Mucosa of descending colon (tissue), 3 donors: ENCODE measurements at regions not wholly inside any gene's neighbourhood (a gene's known extent, or its start where the extent isn't known, plus 50 kb on each side); places are given as distances from the start of the nearest gene placed in this dataset.

Source experiments
- ATAC-seq: fragments of 200-7000 bp; cut with Tn5 transposase; one replicate; pipeline ENCODE4 v1.9.1; 2020; ENCODE audit warnings: mild to moderate bottlenecking, moderate library complexity
- DNase-seq, 3 donors: peaks; one replicate each; pipeline ENCODE4 v3.0.0-alpha.2; 2020
- H3K36me3 ChIP-seq: fragments of 200-600 bp; one replicate; pipeline ENCODE4 v1.8.0; 2021; ENCODE audit warnings: low read depth, mild to moderate bottlenecking
- H3K4me1 ChIP-seq: fragments of 200-600 bp; one replicate; pipeline ENCODE4 v1.8.0; 2021; ENCODE audit warnings: low read depth, mild to moderate bottlenecking
- H3K4me3 ChIP-seq: fragments of 200-600 bp; one replicate; pipeline ENCODE4 v1.8.0; 2021; ENCODE audit warnings: mild to moderate bottlenecking
- H3K9me3 ChIP-seq: fragments of 200-600 bp; one replicate; pipeline ENCODE4 v1.8.0; 2021; ENCODE audit warnings: mild to moderate bottlenecking
- intact Hi-C, 2 donors: fragments of 100-400 bp; cut with DNase I in 1 of 2; cut with micrococcal nuclease in 1 of 2; formaldehyde crosslinking; loops; one replicate each; pipeline versions ENCODE4 v1.11.0 to v1.11.1; 2022; cut with DNase I, micrococcal nuclease
- TF ChIP-seq, protein P1 (sequence below): fragments of 200-600 bp; IDR thresholded peaks from one replicate; pipeline ENCODE4 v1.8.0; 2022; ENCODE audit warnings: antibody characterized with exemption, mild to moderate bottlenecking
- donor health status: DM: no; HTN: no; CAD: no; lungs with moderate emphysema.
- donor health status: DM: no; HTN: no; CAD: no.
- donor health status: DM: no; HTN: yes; CAD: no.

GRCh38 chr2:129719335-129719734 is 260.1 kb upstream of the RAB6C start:
- Histone ChIP-seq H3K9me3 (no peaks in the 10 kb centered on the region), H3K36me3 (no peaks in the 10 kb centered on the region), H3K4me3 (no peak overlapping the region), H3K4me1 (no peaks in the 10 kb centered on the region)
- TF ChIP-seq, protein P1, sequence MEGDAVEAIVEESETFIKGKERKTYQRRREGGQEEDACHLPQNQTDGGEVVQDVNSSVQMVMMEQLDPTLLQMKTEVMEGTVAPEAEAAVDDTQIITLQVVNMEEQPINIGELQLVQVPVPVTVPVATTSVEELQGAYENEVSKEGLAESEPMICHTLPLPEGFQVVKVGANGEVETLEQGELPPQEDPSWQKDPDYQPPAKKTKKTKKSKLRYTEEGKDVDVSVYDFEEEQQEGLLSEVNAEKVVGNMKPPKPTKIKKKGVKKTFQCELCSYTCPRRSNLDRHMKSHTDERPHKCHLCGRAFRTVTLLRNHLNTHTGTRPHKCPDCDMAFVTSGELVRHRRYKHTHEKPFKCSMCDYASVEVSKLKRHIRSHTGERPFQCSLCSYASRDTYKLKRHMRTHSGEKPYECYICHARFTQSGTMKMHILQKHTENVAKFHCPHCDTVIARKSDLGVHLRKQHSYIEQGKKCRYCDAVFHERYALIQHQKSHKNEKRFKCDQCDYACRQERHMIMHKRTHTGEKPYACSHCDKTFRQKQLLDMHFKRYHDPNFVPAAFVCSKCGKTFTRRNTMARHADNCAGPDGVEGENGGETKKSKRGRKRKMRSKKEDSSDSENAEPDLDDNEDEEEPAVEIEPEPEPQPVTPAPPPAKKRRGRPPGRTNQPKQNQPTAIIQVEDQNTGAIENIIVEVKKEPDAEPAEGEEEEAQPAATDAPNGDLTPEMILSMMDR, result no peak
- ATAC-seq (no peak), DNase-seq (no peak)
- intact Hi-C loops, result no loop called here

- intact Hi-C loops, result no loop called here
- ATAC-seq, result no peak
Observed at GRCh38 chr2:129720360-129720759, 259.1 kb upstream of the RAB6C start.

GRCh38 chr2:129720761-129721160 is 258.7 kb upstream of the RAB6C start:
- Histone ChIP-seq H3K36me3 (no peaks in the 10 kb centered on the region), H3K9me3 (no peaks in the 10 kb centered on the region), H3K4me3 (no peak overlapping the region), H3K4me1 (no peaks in the 10 kb centered on the region)
- ATAC-seq (no peak), DNase-seq (no peak)
- TF ChIP-seq, protein P1, result no peak
- intact Hi-C loops, result no loop called here

More at GRCh38 chr2:129720360-129720759, 259.1 kb upstream of the RAB6C start:
- no peak for DNase-seq
- Histone ChIP-seq H3K4me3 (no peak overlapping the region), H3K4me1 (no peaks in the 10 kb centered on the region), H3K36me3 (no peaks in the 10 kb centered on the region), H3K9me3 (no peaks in the 10 kb centered on the region)
- TF ChIP-seq, protein P1, result no peak

GRCh38 chr2:129721236-129721635 is 258.2 kb upstream of the RAB6C start:
- intact Hi-C loops, result no loop called here
- TF ChIP-seq, protein P1, result no peak

DNA sequence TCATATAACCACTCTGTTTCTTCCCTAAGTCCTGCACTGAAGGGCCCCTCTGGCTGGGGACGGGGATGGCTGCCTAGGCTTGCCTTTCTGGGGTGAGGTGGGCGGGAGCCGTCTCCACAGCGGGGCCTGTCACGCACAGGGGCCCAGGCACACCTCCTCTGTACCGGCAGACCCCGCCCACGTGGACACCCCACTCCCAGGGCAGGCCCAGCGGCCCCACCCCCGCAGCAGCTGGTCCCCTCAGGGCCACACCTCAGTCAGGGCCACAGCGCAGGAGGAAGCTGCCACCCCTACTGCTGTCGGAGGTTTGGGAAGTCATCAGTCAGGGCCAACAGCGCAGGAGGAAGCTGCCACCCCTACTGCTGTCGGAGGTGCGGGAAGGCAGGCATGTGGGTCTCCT is 257.6 kb upstream of the RAB6C start:
- ATAC-seq (no peak), DNase-seq (no peak)
- no peaks in the 10 kb centered on the region for H3K9me3 ChIP-seq
- H3K36me3 ChIP-seq, result no peaks in the 10 kb centered on the region
- H3K4me1 ChIP-seq, result no peaks in the 10 kb centered on the region
- no peak overlapping the region for H3K4me3 ChIP-seq
- TF ChIP-seq, protein P1, result no peak
- intact Hi-C loops, result no loop called here

More at GRCh38 chr2:129721236-129721635, 258.2 kb upstream of the RAB6C start:
- no peaks in the 10 kb centered on the region for H3K9me3 ChIP-seq
- no peak for ATAC-seq
- H3K36me3 ChIP-seq, result no peaks in the 10 kb centered on the region
- no peaks in the 10 kb centered on the region for H3K4me1 ChIP-seq
- no peak for DNase-seq
- no peak overlapping the region for H3K4me3 ChIP-seq

DNA sequence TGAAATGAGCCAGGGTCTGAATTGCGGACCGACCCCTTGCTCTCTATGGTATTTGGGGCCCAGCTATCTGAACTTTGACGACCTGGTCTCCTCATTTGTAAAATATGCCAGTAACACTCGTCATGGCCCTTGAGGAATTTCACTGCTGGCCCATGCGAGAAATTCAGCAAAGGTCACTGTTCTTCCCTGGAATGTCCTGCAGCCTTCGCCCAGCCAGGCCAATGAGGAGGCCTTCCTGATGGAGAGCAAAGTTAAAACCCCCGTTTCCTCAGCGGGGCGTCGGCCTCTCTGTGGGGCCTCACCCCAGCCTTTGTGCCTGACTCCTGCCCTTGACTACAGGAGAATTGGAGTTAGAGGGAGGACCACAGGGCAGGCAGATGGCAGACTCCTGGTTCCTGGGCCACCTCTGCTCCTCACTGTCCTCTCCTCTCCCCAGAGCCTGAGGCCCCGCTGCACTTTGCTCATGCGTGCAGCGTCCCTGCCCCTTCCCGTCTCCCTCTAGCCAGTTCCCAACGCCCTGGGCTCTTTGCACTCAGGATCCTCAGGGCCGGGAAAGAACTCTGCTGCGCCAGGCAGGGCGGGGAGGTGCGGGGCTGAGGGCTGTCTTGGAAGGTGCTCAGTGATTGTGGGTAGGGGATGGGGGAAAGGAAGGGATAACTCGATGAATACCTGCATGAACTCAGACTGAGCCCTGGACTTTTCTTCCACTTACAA is 257.0 kb upstream of the RAB6C start:
- intact Hi-C loops, result no loop called here
- Histone ChIP-seq H3K36me3 (no peaks in the 10 kb centered on the region), H3K9me3 (no peaks in the 10 kb centered on the region), H3K4me3 (no peak overlapping the region), H3K4me1 (no peaks in the 10 kb centered on the region)
- ATAC-seq, result no peak
- TF ChIP-seq, protein P1, result no peak
- no peak for DNase-seq
